GM12892 (cell line): ENCODE measurements at regions not wholly inside any gene's neighbourhood (a gene's known extent, or its start where the extent isn't known, plus 50 kb on each side); places are given as distances from the start of the nearest gene placed in this dataset.

ENCODE experiments used
- POLR2A ChIP-seq: IDR thresholded peaks from 2 replicates; pipeline ENCODE4 v1.6.1; 2011; ENCODE audit warnings: low read depth, low read length, control low read depth
- POLR2AphosphoS5 ChIP-seq: IDR thresholded peaks from 2 replicates; pipeline ENCODE4 v1.6.1; 2011; ENCODE audit warnings: low read depth, low read length, control low read depth
- TAF1 ChIP-seq: IDR thresholded peaks from 2 replicates; pipeline ENCODE4 v1.6.1; 2011; ENCODE audit warnings: low read depth, mild to moderate bottlenecking, control low read depth, low read length, borderline replicate concordance

DNA sequence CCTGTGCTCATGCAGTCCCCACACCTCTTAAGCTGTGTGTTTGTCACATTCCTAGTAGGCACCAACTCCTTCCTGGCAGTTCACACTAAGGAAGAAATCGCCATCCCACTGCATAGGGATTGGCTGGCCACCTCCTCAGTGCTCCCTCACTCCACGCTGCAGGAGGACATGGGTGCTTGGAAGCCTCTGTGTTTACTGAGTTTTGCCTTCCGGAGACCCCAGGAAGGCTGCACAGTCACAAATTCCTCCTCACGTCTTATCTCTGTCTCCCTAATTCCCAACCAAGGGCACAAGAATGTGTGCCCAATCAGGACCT lies 93.8 kb upstream of the GALNT2 start:
- no peak for TF ChIP-seq POLR2AphosphoS5
- TF ChIP-seq POLR2A: no peak
- TF ChIP-seq TAF1: no peak
